GM19452 (cell line): ENCODE measurements at regions not wholly inside any gene's neighbourhood (a gene's known extent, or its start where the extent isn't known, plus 50 kb on each side); places are given as distances from the start of the nearest gene placed in this dataset.
"Not testable (repeated sequence)": the region's sequence is repeated elsewhere in the genome, so short reads cannot be mapped to it uniquely, and the experiment has no call there.

Experiments used
- ATAC-seq: cut with Tn5 transposase; IDR thresholded peaks from one replicate; pipeline ENCODE4 v1.9.1; 2021; ENCODE audit not compliant: unreplicated experiment

DNA sequence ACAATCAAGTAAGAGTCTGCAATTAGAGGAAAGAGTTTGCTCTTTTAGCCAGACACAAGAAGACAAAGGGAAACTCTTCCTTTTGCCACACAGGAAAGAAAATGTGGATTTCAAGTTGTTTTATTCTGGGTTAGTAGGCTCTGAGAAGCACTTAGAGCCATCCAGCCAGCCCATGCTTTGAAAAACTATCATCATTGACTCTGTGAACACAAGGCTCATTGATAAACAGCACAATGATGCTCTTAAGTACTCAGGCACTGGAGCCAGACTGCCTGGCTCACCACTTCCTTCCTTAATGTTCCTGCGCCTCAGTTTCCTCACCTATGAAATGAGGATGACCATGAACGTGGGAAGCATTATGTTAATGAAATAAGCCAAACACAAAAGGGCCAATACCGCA, 150.2 kb upstream of the EEA1 start:
- ATAC-seq: no peak

DNA sequence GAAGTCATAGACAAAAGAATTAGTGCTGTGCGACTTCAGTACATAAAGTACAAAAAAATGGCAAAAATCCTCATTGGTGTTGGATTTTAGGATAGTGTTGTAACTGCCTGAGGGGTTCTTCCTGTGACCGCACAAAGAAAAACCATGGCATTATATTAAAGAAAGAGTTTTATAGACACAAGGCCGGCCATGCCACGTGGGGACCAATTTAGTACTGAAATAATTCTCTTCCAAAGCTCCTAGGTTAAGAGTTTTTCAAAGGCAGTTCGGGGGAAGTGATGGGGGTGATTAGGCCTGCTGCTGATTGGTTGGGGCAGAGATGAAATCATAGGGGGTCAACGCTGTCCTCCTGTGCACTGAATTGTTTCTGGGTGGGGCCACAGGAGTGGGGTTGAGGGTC, 150.9 kb upstream of the EEA1 start:
- no peak for ATAC-seq

DNA sequence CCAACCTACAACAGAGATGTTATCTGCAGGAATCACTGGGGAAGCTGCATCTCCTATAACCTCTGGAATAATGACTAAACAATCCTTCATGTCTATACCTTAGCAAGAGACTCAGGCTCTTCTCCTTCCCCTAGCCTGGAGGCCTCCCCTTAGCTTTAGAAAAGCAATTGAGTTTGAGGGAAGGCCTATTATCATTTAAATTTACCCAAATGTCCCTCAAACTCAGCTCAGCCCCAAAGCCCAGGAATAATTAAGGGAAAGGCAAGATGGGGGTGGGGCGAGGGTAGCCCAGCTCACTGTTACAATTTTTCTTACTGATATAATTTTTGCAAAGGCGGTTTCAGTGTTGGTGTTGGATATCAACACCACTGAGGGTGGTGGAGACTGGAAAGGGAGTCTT, 151.4 kb upstream of the EEA1 start:
- ATAC-seq: no peak

DNA sequence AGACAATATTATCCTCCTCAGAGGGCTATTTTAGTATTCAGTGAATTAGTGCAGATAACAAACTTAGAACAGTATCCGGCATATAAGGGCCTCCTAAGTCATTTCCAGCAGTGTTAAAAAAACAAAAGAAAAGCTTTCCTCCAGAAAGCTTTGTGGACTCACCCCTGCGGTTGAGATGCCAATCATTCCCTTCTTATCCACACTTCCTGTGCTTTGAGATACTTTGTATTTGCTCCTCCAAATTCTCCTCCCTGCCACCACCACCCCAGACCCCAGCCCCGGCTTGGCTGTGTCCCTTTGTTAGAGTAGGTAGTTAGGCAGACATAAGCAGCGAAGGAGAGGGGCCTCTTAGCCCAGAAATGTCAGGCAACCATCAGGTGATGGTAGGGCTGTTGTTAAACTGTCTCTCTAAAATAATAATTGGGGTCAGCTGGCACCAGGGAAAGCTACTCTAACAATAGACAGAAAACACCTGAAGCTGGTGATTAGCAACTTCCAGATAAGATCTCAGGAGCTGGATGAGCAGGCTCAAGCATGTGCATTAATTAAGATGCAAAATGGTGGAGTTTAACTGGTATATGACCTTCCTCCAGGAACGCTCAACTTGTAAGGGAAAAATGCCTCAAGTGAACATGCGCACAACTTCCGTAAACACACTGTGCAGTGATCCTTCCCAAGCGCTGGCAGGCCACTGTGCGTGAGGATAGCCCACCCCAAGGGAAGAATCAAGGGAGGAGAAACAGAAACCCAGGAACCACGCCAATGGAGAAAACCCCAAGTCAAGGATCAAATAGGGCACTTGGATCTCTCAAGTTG, 152.1 kb upstream of the EEA1 start:
- no peak for ATAC-seq

DNA sequence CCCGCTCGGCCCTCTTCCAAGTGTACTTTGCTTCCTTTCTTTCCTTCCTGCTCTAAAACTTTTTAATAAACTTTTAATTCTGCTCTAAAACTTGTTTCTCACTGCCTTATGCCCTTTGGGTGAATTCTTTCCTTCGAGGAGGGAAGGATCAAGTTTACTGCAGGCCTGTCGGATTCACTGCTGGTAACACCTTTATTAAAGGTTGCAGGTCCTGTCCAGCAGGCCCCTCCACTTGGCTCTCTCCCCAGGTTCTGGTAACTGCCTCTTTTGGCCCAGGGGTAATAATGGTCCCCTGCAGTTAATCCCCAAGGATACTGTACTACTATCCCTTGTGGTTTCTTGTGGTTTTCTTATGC, 152.7 kb upstream of the EEA1 start:
- ATAC-seq: no peak

DNA sequence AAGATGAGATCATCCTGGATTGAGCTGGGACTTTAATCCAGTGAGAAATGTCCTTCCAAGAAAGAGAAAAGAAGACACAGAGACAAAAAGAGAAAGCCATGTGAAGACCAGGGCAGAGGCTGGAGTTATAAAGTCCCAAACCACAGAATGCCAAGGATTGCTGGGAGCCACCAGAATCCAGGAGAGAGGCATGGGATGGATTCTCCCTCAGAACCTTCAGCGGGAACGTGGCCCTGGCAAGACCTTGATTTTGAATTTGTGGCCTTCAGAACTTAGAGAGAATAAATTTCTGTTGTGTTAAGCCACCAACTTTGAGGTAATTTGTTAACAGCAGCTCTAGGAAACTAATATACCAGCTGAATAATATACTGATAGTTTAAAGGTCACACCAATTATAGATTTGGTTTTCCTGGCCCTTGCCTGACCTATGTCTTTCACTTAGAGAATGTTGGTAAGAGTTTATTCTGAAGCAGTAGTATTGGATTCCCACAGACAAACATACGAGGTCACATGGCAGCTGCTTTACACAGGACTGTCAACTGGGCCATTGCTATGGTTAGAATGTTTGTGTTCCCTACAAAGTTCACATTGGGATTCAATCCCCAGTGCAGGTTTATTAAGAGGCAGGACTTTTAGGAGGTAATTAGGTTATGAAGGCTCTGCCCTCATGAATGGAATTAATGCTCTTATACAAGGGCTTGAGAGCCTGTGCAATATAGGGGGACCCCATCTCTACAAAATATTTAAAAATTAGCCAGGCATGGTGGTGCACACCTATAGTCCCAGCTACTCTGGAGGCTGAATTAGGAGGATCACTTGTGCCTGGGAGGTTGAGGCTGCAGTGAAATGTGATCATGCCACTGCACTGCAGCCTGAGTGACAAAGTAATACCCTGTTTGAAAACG, 156.5 kb upstream of the EEA1 start:
- no peak for ATAC-seq

DNA sequence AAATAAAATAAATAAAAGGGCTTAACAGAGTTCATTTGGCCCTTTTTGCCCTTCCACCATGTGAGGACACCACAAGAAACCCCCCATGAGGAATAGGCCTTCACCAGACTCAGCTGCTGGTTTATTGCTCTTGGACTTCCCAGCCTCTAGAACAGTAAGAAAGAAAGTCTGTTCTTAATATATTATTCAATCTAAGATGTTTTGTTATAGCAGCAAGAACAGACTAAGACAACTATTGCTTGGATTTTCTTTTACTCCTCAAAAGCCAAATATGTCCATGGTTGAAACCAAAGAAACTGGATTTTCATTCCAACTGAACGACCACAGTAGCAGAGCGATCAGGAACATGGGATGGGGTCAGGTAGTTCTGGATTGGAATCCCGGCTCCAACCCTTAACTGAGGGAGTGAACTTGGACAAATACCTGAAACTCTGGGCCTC, 157.2 kb upstream of the EEA1 start:
- no peak for ATAC-seq

DNA sequence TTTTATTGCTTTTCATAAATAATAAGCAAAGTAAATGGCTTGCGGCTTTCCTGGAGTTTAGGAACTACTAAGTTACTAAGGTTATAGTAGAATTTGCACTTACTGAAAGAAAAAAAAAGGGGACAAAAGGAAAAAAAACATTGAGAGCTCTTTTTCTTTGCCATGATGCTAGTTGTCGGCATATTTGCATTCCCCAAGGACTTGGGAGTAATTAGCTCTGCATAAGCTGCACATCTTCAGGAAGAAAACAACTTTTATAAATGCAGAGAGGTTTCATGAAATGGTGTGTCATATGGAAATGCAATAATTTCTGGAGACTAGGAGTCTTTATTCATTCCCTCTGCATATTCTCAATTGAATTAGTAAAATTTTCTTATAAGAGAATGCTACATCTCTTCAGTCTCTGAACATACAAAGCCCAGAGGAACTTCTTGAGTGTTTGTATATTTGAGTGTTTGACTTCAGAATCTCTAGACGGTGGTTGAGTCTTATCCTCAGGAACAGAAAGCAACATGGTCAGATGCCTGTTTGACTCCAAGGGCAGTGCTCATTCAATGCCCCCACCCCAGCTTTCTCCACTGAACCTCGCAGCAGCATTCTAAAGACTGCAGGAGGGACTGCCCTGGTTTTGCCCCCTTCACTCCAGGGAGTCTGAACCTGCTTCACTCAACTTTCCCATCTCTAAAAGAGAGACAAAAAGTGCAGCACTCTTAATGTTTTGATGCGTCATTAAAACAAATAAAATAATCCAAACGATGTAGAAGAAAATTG, 158.9 kb upstream of the EEA1 start:
- ATAC-seq: no peak

DNA sequence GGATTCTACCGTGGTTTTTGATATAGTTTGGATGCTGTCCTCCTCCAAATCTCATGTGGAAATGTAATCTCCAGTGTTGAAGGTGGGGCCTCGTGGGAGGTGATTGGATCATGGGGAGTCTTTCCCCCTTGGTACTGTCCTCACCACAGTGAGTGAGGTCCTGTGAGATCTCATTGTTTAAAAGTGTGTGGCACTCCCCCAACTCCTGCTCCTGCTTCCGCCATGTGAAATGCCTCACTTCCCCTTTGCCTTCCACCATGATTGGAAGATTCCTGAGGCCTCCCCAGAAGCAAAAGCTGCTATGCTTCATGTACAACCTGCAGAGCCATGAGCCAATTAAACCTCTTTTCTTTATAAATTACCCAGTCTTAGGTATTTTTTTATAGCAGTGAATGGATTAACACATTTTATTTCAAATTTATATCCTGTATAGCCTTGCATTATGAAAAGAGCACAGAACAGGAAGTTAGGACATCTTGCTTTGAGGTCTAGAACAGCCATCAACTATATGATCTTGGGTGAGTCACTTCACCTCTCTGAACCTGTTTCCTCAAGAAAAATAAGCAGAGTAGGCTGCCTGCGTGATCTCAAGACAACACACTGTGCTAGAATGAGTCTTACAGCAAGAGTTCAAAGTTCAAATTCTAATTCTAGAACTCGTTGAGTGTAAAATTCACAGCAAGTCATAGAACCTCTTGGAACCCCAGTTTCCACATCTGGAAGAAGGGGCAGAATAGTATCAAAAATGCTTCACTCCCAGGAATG, 160.9 kb upstream of the EEA1 start:
- no peak for ATAC-seq

DNA sequence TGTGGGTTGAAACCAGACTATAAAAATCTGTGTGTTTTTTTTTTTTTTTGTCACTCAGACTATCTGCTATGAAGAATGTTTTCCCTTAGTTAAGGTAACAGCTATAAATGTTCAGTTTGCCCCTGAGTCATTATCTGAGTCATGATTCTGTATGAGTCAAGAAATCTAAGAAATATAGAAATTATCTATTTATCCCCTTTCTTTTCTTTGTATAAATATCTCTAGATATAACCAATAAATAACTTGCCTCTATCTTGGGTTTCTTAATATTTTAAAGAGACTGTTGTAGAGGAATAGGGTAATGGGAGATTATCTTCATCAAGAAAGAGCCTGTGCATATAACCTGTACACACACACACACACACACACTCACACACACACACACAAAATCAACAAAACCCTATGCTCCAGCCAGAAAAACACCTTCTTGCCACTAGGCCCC, 161.7 kb upstream of the EEA1 start:
- no peak for ATAC-seq

DNA sequence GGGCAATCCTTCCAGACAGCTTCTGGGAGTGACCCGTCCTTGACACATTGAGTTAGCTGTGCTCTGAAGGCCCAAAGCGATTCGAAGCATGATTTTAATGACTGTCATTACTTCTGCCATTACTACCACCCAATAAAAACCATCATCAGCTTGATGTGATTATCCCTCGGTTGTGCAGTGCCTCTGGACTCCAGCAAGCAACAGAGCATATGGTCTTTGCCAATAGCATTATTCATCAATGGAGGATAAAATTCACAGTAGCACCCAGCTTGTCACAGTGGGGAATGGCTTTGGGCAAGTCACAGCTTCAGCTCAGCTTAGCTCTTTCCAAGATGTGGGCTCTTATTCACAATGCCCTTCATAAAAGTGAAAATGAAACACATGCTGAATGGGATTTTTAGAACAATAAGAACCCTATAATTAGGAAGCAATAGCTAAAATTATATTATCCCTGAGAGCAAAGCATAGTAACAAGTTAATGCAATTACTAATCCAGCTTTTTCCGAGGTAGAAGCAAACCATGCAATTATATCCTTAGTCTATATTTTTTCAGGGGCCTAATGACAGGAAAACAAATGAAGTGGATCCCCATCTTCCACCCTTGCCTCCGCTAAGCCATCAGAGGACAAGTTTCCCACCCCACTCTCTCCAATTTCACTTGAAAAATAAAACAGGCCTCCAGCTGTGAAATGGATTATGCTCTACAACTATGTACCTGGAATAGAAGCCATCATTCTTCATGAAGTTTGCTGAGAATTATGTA, 163.0 kb upstream of the EEA1 start:
- ATAC-seq: no peak

DNA sequence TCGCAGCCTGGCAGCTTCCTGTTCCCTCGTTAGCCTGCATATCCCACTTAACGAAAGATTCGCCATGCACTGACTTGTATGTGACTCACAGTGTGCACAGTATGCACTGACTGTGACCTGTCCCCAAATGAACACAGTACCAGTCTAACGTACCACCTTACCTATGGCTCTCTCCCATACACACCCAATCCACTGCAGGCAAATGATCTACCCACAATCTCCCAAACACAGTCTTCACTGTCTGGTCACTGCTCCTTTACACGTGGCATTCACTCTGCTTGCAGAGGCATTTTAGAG, 163.5 kb upstream of the EEA1 start:
- no peak for ATAC-seq

DNA sequence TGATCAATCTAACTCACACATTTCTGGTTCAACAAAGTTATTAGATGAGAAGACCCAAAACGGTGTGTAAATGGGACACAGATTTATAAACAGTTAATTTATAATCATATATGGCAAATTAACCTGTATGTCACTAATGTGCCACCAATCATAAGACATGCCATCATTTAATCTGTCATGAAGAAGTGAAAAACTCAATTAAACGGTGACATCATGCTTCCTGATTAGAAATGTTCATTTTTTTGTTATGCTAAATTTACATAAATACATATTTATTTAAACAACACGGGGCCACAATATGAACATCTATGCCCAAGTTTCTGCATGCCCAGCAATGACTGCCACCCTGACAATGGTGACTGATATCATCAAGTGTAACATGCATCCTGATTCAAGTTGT, 164.1 kb upstream of the EEA1 start:
- no peak for ATAC-seq

DNA sequence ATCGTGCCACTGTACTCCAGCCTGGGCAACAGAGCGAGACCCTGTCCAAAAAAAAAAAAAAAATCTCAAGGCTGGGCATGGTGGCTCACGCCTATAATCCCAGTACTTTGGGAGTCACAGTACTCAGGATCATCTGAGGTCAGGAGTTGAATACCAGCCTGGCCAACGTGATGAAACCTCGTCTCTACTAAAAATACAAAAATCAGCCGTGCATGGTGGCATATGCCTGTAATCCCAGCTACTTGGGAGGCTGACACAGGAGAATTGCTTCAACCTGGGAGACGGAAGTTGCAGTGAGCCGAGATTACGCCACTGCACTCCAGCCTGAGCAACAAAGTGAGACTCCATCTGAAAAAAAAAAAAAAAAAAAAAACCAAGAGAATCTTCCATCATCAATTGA, 165.1 kb upstream of the EEA1 start:
- ATAC-seq: not testable (repeated sequence)

DNA sequence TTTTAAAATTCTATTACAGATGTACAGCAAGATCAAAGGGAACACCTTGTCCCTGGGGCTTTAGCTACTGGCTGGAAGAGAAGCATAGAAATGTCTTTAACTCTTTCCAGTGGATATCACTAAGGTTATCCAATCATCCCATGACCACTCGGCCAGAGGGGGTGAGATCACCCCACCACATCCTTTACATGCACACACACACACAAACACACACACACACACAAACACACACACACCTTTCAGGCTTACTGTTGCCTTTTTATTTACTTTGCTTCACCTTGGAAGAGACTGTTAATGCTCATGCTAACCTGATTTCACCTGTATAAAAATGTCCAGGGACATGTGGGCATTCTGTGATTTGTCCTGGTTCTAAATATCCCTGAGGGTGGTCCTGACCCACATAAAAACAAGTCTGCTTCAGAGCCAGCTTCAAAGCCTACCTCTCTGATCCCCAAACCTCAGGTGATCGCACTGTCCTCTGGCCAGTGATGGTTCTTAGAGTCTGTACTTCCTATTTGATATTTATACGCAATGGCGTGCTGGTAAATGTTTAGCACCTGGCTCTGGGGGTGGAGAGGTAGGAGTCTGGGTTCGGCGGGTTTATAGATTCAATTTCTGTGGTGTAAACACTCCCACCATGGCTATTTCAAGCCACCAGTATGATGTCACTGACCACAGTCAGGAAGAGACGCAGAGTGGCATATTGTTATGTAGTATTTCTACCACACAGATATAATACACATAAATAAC, 166.1 kb upstream of the EEA1 start:
- ATAC-seq: peak; percentile 94

DNA sequence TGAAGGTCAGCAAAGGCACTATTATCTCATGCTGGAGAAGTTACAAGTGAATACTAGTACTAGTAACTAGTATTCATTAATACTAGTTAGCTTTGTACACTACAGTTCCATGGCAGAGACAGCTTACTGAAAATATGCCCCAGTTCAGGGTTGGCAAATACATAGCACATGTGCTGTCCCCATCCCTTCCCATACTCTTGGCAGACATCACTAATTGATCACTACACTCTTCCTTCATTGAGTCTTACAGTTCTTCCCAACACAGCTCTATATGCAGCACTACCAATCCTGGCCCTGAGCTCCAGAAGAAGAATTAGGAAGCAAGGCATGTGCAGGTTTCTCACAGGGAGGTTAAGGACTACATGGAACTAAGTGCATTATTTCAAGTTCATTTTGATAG, 168.3 kb upstream of the EEA1 start:
- no peak for ATAC-seq

DNA sequence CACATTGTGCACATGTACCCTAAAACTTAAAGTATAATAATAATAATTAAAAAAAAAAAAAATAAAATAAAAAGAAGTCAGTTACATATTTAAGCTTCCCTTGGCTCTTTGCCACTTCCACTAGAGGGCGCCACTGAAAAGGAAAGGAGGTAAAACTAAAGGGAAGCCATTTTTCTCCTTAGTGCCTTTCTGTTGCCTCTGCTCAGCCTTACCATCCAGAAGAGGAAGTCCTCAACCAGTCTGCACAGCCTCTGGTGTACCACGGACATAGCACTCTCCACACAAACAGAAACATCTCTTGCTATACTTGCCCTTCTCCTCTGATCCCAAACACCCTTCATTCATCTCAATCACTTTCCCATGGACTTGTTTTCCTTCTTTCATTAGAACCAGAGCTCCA, 169.0 kb upstream of the EEA1 start:
- no peak for ATAC-seq

DNA sequence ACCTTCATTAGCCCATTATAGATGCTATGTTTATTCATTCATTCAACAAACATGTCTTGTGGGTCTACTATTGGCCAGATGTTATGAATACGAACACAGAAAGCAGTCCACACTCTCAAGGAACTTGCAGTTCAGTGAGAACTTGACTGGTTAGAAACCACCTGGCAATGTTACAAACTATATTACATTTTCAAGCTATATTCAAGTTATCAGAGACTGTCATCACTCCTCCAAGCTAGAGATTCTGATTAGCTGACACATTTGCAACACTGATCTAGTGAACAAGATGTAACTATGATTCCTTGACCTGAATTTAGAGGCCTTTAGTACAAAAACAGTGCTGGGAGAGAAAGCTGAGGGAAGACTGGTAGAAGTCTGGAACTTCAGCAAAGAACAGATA, 170.7 kb upstream of the EEA1 start:
- ATAC-seq: no peak

DNA sequence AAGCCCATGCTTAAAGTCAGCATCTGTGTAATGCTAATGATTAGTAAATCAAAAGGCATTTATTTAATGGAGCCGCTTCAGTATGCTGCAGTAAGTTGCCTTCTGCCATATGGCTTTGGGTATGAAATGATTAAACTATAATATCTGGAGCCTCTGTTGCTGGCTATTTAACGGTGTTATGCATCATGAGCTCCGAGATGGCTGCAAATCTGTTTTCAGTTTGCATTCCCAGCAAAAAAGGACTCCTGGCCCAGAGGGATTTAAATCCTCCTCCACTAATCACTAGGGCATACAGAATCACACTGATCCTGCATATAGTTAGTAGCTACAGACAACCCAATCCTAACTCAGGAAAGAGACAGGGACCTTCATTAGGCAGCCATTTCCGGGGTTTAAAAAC, 171.5 kb upstream of the EEA1 start:
- no peak for ATAC-seq

DNA sequence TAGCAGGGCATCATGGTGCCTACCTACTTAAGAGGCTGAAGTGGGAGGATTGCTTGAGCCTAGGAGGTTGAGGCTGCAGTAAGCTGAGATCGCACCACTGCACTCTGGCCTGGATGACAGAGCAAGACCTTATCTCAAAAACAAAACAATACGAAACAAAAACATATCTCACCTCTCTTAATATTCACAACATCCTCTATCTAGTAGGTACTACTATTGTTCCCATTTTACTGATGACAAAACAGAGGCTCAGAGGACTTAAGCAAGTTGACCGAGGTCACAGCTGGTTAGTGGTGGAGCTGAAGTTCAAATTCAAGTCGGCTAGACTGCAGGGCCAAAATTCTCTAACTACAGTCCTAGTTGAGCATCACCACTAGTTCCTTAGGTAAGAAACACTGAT, 172.3 kb upstream of the EEA1 start:
- ATAC-seq: no peak
